Activated naive CD8-positive, alpha-beta T cell (primary cell): ENCODE measurements at regions not wholly inside any gene's neighbourhood (a gene's known extent, or its start where the extent isn't known, plus 50 kb on each side); places are given as distances from the start of the nearest gene placed in this dataset.

ENCODE experiments used
- H3K27ac Mint-ChIP-seq: one replicate; pipeline ENCODE4 v1.8.0; 2021; ENCODE audit warnings: mixed read lengths
- H3K27me3 Mint-ChIP-seq: one replicate; pipeline ENCODE4 v1.8.0; 2021; ENCODE audit warnings: mixed read lengths
- H3K36me3 Mint-ChIP-seq: one replicate; pipeline ENCODE4 v1.8.0; 2021; ENCODE audit warnings: mixed read lengths
- H3K4me1 Mint-ChIP-seq: one replicate; pipeline ENCODE4 v1.8.0; 2021; ENCODE audit warnings: low read depth, mixed read lengths
- H3K4me3 Mint-ChIP-seq: one replicate; pipeline ENCODE4 v1.8.0; 2021; ENCODE audit warnings: mild to moderate bottlenecking, mixed read lengths
- H3K9me3 Mint-ChIP-seq: one replicate; pipeline ENCODE4 v1.8.0; 2021; ENCODE audit warnings: low read depth, mixed read lengths

DNA sequence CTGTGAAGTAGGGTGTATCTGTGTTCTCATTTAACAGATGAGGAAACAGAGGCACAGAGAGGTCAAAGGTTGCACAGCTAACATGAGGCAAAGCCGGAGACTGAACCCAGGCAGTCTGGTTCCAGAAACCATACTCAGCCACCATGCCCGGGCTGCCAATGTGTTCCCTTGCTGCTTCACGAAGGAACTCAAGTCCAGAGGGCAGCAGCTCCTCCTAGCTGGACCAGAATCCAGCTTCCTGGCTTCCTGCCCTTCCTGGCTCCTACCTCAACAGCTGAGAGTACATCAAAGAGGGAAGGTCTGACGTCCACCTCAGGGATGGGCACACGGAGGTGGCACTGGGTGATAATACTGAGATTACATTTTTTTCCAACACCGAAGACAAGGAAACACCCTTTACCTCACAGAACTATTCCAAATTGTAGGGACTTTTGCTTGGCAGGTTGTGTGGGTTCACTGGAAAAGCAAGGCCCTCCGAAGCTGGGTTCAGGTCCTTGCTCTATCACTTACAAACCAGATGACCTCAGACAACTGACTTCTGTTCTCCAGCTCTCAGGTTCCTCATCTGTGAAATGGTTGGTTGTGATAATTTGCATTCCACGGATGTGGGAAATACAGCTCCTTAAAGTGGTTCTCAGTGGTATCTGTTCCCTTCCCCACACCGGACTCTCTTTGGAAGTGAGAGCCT lies 154.1 kb upstream of the ZMIZ1 start:
- Mint-ChIP-seq H3K9me3 (no peaks in the 10 kb centered on the region), H3K27ac (no peak overlapping the region), H3K27me3 (no peaks in the 10 kb centered on the region), H3K36me3 (no peaks in the 10 kb centered on the region), H3K4me3 (no peak overlapping the region), H3K4me1 (no peaks in the 10 kb centered on the region)

DNA sequence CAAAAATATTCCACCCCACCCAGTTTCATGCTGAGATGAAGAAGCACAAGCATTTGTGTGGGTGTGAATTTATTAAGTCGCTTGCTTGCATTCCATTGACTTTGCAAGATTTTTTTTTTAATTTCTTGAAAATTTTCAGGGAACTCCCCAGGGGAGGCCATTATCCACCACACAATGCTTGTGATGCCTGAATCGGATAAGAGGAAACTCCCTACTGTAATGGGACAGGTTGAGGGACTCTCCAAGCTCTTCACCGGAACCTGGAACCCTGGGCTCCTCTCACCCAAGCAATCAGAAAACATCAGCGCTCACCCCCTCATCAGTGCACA lies 153.6 kb upstream of the ZMIZ1 start:
- H3K9me3 Mint-ChIP-seq = no peaks in the 10 kb centered on the region
- H3K4me3 Mint-ChIP-seq = no peak overlapping the region
- H3K27me3 Mint-ChIP-seq = no peaks in the 10 kb centered on the region
- H3K36me3 Mint-ChIP-seq = no peaks in the 10 kb centered on the region
- H3K4me1 Mint-ChIP-seq = no peaks in the 10 kb centered on the region
- no peak overlapping the region for H3K27ac Mint-ChIP-seq

DNA sequence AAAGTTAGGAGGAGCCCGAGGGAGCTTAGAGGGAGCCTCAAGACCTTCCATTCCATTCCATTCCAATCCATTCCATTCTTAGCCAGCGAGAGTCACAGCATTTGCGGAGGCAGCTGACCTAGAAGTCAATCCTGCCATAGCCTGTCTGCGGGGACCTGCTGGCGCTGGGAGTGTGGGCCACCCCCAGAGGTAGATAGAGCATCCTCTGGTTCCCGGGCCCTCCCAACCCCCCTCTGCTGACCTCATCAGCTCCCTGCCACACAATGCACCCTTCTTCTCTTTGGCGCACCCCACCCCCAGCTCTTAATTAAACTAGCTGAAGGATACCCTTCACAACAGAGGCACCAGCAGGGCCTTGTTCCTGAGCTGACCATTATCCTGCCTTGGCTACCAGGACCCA lies 152.5 kb upstream of the ZMIZ1 start:
- no peaks in the 10 kb centered on the region for H3K4me1 Mint-ChIP-seq
- no peaks in the 10 kb centered on the region for H3K9me3 Mint-ChIP-seq
- peaks cover 2% of the 10 kb centered on the region for H3K27me3 Mint-ChIP-seq
- no peak overlapping the region for H3K4me3 Mint-ChIP-seq
- H3K36me3 Mint-ChIP-seq = no peaks in the 10 kb centered on the region
- no peak overlapping the region for H3K27ac Mint-ChIP-seq

DNA sequence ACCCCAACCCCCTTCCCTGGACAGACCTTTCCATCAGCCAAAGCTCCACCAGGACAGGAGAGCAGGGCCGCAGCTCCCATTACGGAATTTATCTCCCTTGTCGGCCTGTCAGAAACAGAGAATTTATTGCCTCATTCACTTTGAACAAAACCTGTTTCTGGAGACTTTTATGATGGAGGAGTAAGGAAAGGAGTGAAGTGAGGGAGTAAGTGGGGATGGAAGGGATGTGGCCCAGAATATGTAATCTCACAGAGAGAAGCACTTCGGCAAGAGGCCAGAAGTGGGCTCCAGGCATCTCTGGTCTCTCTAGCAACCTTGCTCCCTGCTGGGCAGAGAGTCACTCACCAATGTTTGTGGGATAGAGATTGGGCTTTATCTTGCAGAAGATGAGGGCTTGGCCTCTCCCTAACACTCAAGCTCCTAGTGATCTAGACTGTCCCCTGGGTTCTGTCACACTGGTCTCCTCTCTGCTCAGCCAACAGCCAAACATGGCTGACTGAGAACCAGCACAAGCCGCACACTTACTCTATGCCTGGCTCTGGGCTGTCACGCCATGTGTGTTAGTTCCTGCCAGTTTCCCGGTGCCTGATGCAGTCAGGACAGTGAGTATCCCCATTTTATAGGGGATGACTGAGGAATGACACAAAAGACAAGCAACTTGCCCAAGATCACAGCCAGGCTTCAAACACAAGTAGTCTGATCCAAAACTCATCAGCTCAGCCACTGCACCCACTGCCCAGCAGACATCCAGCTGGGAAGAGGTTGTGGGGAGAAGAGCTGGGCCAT lies 149.4 kb upstream of the ZMIZ1 start:
- Mint-ChIP-seq H3K4me1 (no peaks in the 10 kb centered on the region), H3K4me3 (no peak overlapping the region), H3K9me3 (no peaks in the 10 kb centered on the region), H3K36me3 (no peaks in the 10 kb centered on the region), H3K27me3 (peaks cover 2% of the 10 kb centered on the region), H3K27ac (no peak overlapping the region)

DNA sequence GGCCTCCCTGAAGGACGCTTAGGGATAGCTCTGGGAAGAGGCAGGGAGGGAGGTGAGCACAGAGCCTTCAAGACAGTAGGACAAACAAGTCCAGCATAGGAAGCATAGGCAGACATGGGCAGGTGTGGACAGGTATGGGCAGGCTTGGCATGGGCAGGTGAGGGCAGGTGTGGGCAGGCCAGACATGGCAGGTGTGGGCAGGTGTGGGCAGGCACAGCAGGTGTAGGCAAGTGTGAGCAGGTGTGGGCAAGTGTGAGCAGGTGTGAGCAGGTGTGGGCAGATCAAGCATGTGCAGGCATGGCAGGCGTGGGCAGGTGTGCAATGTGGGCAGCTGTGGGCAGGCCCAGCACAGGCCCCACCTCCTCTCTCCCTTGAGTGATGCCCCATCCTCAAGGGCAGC lies 148.8 kb upstream of the ZMIZ1 start:
- Mint-ChIP-seq H3K36me3 (no peaks in the 10 kb centered on the region), H3K4me1 (no peaks in the 10 kb centered on the region), H3K27me3 (peaks cover 2% of the 10 kb centered on the region), H3K9me3 (no peaks in the 10 kb centered on the region), H3K4me3 (no peak overlapping the region), H3K27ac (no peak overlapping the region)

DNA sequence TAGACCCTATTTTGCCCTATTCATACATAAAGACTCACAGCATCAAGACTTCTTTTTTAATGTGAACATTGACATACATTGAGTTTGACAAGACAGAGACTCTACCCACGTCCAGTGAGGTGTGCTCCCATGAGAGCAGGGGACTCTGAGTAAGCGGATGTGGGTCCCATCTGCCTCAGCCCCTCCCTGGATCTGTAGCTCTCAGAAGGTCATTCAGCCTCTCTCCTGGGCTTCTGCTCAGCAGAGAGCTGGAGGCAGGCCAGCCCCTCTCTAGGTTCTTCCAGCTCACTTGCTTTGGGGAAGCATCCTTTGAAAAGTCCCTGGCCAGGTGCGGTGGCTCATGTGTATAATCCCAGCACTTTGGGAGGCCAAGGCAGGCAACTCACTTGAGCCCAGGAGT lies 146.9 kb upstream of the ZMIZ1 start:
- Mint-ChIP-seq H3K27ac (no peak overlapping the region), H3K9me3 (no peaks in the 10 kb centered on the region), H3K36me3 (no peaks in the 10 kb centered on the region), H3K27me3 (peaks cover 2% of the 10 kb centered on the region), H3K4me1 (no peaks in the 10 kb centered on the region), H3K4me3 (no peak overlapping the region)

DNA sequence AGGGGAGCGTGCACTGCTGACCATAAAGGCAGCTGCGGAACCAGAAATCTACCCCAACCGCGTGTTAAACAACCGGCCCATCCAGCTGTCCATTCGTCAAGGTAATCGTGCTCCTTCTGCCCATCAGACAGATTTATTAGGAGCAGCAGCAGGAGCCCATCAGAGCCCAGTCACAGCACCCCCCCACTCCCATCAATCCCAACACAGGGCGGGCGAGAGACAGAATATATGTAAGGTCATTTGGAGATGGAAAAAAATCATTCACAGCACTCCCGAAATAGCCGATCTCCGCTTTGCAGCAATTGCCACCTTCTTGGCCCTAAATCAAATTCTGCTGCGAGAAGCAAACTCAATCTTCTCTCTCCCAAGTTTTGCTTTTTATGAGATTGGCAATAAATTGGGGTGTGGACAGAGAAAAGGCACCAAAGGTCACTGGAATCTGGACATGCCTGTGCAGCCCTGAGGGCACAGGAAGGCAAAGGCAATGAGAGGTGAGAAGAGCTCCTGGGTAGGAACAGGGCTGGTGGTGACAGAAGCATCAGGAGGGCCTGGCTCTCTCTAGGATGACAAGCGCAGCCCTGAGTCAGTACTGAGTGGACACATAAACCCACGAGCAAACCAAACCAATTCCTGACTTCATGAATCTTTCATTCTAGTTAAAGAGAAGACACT lies 145.0 kb upstream of the ZMIZ1 start:
- peaks cover 2% of the 10 kb centered on the region for H3K27me3 Mint-ChIP-seq
- H3K9me3 Mint-ChIP-seq = no peaks in the 10 kb centered on the region
- H3K27ac Mint-ChIP-seq = no peak overlapping the region
- H3K36me3 Mint-ChIP-seq = no peaks in the 10 kb centered on the region
- H3K4me1 Mint-ChIP-seq = no peaks in the 10 kb centered on the region
- H3K4me3 Mint-ChIP-seq = no peak overlapping the region

DNA sequence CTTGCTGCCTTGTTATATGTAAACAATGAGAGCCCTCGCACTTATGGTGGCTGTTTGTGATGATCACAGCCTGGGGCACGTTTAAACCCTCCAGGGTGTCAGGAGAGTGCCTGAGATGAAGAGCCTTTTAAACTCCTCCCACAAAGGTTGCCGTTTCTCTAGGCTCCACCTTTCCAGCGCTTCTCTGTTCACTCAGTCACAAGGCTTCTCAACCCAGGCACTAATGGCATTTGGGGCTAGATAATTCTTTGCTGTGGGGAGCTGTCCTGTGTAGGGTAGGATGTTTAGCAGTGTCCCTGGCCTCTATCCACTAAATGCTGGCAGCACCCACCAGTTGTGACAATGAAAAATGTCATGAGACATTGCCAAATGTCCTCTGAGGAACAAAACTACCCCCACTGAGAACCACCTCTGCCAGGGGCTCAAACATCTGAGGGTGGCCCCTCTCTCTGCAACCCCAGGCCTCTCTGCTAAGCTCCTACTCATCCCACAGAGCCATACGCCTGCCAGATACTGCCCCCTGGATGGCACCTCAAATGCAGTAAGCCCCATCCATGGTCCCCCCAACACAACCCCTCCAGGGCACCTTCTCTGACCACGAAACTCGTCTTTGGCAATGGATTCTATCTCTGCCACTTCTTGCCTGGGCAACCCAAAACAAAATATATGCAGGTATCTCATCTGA lies 144.3 kb upstream of the ZMIZ1 start:
- Mint-ChIP-seq H3K27me3 (peaks cover 2% of the 10 kb centered on the region), H3K4me1 (no peaks in the 10 kb centered on the region), H3K4me3 (no peak overlapping the region), H3K36me3 (no peaks in the 10 kb centered on the region), H3K9me3 (no peaks in the 10 kb centered on the region), H3K27ac (no peak overlapping the region)

DNA sequence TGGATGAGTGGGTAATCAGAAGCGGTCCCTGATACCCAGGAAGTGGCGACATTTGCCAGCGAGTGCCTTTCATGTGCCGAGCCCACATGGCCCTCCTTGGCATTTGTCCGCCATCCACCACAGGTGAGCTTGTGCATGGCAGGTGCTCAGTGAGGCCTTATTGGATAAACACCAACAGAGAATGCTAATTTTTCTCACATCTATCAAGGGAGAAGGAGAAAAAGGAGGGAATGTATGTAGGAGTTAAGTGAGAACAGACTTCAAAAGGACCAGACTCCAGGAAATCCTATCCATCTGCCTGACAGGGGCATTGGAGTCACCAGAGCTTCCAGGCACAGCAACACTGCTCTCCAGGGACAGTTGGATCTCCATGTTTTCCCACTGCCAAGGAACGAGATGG lies 143.5 kb upstream of the ZMIZ1 start:
- Mint-ChIP-seq H3K4me3 (no peak overlapping the region), H3K36me3 (no peaks in the 10 kb centered on the region), H3K4me1 (no peaks in the 10 kb centered on the region), H3K9me3 (no peaks in the 10 kb centered on the region), H3K27ac (no peak overlapping the region), H3K27me3 (peaks cover 1% of the 10 kb centered on the region)

DNA sequence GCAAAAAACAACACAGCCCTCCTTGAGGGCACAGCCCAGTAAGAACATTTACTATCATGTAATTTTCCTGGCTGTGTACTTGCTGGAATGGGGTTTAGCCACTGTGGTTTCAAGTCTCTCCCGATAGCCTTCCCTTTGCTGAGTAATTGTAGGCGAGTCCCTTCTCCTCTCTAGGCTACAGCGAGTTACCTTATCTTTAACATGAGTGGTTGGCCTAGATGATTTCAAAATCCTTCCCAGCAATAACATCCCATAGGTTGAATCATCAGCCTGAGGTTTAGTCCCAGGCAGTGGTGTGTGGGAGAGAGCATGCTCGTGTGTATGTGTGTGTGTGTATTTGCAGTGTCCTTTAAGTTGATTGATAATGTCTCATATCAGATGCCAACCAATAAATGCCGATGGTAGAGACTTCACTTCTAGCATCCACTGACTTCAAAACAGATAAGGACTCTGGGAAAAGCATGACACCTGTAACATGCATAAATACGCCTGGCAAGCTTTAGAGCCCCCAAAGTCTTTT lies 142.9 kb upstream of the ZMIZ1 start:
- no peaks in the 10 kb centered on the region for H3K36me3 Mint-ChIP-seq
- H3K27me3 Mint-ChIP-seq = no peaks in the 10 kb centered on the region
- H3K27ac Mint-ChIP-seq = no peak overlapping the region
- no peak overlapping the region for H3K4me3 Mint-ChIP-seq
- no peaks in the 10 kb centered on the region for H3K4me1 Mint-ChIP-seq
- no peaks in the 10 kb centered on the region for H3K9me3 Mint-ChIP-seq

DNA sequence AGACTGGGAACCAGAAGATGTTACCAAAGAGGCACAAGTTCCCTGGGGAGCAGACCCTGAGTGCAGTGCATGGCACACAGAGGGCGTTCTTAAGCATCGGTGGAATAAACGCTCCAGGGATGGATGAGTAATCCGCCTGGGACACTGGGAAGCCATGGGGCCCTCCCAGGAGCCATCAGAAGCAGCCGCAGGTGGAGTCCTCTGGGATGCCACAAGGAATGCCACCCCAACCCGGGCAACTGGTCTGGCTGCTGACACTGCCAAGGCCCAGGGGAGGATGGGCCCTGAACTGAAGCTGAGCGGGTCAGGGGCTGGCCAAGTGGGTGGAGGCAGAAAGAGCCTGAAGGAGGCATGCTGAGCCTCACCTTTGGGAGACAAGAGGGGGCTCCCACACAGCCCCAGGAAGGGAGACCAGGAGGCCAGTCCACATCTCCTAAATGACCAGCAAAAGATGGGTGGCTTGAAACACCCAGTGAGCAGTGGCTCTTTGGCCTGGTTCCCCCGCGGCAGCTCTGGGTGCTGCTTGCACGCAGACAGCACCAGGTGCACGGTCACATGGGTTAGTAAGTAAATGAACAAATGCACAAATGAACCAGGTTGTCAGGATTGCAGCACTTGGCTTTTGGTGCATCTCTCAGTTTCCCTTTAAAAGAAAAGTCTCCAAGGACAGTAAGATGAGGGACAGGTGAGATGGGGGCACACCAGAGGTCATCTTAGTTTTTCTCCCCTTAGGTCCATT lies 141.3 kb upstream of the ZMIZ1 start:
- H3K4me1 Mint-ChIP-seq = no peaks in the 10 kb centered on the region
- H3K36me3 Mint-ChIP-seq = no peaks in the 10 kb centered on the region
- H3K27ac Mint-ChIP-seq = no peak overlapping the region
- H3K27me3 Mint-ChIP-seq = no peaks in the 10 kb centered on the region
- H3K9me3 Mint-ChIP-seq = no peaks in the 10 kb centered on the region
- no peak overlapping the region for H3K4me3 Mint-ChIP-seq

DNA sequence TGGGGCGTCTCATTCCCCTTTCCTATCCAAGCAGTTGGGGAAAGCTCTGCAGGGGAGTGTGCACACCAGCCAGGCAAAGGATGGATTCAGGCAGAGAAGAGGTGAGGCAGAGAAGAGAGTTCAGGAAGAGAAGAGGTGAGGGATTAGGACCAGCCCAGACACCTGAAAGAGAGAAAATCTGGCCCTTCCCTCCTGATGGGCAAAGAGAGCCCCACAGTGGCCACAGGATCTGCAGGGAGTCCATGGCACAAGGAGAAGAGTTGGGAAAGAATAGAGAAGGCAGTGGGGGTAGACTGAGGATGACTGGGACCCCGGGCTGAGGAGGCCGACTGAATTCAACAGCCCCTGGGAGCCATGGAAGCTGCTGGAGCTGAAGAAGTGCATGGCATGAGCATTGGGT lies 140.4 kb upstream of the ZMIZ1 start:
- H3K27ac Mint-ChIP-seq = no peak overlapping the region
- no peaks in the 10 kb centered on the region for H3K9me3 Mint-ChIP-seq
- H3K4me1 Mint-ChIP-seq = no peaks in the 10 kb centered on the region
- H3K4me3 Mint-ChIP-seq = no peak overlapping the region
- H3K27me3 Mint-ChIP-seq = no peaks in the 10 kb centered on the region
- no peaks in the 10 kb centered on the region for H3K36me3 Mint-ChIP-seq

DNA sequence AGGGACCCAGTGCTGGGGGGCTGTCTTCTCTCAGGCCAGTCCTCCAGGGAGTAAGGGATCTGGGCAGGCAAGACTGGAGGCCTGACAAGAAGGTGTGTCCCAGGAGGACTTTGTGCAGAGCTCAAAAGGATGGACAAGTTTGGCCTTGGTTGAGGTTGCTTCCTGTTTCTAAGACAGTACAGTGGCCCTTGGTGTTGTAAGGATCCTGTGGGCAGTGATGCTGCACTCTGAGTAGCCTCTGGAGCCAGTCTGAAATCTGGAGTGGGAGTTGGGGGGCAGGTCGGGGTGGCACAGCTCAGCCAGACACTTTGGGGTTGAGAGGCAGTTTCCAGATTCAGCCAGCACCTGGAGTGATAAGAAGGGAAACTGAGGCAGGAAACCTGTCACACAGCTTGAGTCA lies 139.2 kb upstream of the ZMIZ1 start:
- Mint-ChIP-seq H3K27ac (no peak overlapping the region), H3K9me3 (no peaks in the 10 kb centered on the region), H3K4me1 (no peaks in the 10 kb centered on the region), H3K4me3 (no peak overlapping the region), H3K36me3 (no peaks in the 10 kb centered on the region), H3K27me3 (no peaks in the 10 kb centered on the region)

DNA sequence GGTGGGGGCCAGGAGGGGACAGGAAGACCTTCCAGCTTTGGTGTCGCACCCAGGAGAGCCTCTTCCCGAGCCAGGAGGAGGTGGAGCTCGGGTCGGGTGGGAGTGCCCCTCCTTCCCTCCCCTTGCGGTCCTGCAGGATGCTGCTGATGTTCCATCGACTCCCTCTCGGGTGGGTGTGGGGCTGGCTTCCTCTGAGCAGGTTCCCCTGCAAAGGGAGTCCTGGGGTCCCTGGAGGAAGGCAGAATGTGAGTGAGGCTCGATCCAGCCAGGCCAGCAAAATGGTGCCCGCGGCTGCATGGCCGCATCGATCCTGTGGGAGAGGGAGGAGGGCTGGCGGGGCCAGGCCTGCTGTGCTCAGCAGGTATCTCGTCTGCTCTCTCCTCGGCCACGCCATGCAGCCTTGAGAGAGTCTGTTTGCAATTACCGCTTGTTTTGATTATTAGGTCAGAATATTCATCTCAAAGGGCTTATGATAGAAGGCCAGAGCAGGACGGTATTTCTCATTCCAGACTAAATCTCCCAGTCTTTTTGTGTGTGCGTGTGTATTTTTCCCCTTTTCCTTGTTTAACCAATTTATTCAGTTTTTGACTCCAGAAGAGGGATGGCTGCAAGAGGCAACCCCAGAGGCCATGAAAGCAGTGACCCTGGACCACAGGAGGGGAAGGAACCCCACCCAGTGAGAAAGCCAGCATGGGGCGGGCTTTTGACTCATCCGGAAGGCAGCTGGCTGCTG lies 137.3 kb upstream of the ZMIZ1 start:
- Mint-ChIP-seq H3K4me3 (no peak overlapping the region), H3K36me3 (no peaks in the 10 kb centered on the region), H3K4me1 (no peaks in the 10 kb centered on the region), H3K9me3 (no peaks in the 10 kb centered on the region), H3K27me3 (no peaks in the 10 kb centered on the region), H3K27ac (no peak overlapping the region)
